ENCODE measurements at regions not wholly inside any gene's neighbourhood (a gene's known extent, or its start where the extent isn't known, plus 50 kb on each side); places are given as distances from the start of the nearest gene placed in this dataset.

GRCh38 chr2:217336694-217337093 is 476.8 kb upstream of the TNP1 start:
- TF ChIP-seq, protein P1, sequence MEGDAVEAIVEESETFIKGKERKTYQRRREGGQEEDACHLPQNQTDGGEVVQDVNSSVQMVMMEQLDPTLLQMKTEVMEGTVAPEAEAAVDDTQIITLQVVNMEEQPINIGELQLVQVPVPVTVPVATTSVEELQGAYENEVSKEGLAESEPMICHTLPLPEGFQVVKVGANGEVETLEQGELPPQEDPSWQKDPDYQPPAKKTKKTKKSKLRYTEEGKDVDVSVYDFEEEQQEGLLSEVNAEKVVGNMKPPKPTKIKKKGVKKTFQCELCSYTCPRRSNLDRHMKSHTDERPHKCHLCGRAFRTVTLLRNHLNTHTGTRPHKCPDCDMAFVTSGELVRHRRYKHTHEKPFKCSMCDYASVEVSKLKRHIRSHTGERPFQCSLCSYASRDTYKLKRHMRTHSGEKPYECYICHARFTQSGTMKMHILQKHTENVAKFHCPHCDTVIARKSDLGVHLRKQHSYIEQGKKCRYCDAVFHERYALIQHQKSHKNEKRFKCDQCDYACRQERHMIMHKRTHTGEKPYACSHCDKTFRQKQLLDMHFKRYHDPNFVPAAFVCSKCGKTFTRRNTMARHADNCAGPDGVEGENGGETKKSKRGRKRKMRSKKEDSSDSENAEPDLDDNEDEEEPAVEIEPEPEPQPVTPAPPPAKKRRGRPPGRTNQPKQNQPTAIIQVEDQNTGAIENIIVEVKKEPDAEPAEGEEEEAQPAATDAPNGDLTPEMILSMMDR (IDR thresholded peaks at IDR 0.05; ENCODE audit: low read depth, low read length): no peak
- TF ChIP-seq POLR2A (IDR thresholded peaks at IDR 0.05; ENCODE audit: extremely low read depth, insufficient read length): no peak

Measured in NB4 (cell line).